Mucosa of descending colon (tissue), 3 donors: ENCODE measurements at regions not wholly inside any gene's neighbourhood (a gene's known extent, or its start where the extent isn't known, plus 50 kb on each side); places are given as distances from the start of the nearest gene placed in this dataset.

Source experiments
- ATAC-seq: fragments of 200-7000 bp; cut with Tn5 transposase; one replicate; pipeline ENCODE4 v1.9.1; 2020; ENCODE audit warnings: mild to moderate bottlenecking, moderate library complexity
- DNase-seq, 3 donors: peaks; one replicate each; pipeline ENCODE4 v3.0.0-alpha.2; 2020
- H3K36me3 ChIP-seq: fragments of 200-600 bp; one replicate; pipeline ENCODE4 v1.8.0; 2021; ENCODE audit warnings: low read depth, mild to moderate bottlenecking
- H3K4me1 ChIP-seq: fragments of 200-600 bp; one replicate; pipeline ENCODE4 v1.8.0; 2021; ENCODE audit warnings: low read depth, mild to moderate bottlenecking
- H3K4me3 ChIP-seq: fragments of 200-600 bp; one replicate; pipeline ENCODE4 v1.8.0; 2021; ENCODE audit warnings: mild to moderate bottlenecking
- H3K9me3 ChIP-seq: fragments of 200-600 bp; one replicate; pipeline ENCODE4 v1.8.0; 2021; ENCODE audit warnings: mild to moderate bottlenecking
- intact Hi-C, 2 donors: fragments of 100-400 bp; cut with DNase I in 1 of 2; cut with micrococcal nuclease in 1 of 2; formaldehyde crosslinking; loops; one replicate each; pipeline versions ENCODE4 v1.11.0 to v1.11.1; 2022; cut with DNase I, micrococcal nuclease
- TF ChIP-seq, protein P1 (sequence below): fragments of 200-600 bp; IDR thresholded peaks from one replicate; pipeline ENCODE4 v1.8.0; 2022; ENCODE audit warnings: antibody characterized with exemption, mild to moderate bottlenecking
- donor health status: DM: no; HTN: no; CAD: no; lungs with moderate emphysema.
- donor health status: DM: no; HTN: no; CAD: no.
- donor health status: DM: no; HTN: yes; CAD: no.

DNA sequence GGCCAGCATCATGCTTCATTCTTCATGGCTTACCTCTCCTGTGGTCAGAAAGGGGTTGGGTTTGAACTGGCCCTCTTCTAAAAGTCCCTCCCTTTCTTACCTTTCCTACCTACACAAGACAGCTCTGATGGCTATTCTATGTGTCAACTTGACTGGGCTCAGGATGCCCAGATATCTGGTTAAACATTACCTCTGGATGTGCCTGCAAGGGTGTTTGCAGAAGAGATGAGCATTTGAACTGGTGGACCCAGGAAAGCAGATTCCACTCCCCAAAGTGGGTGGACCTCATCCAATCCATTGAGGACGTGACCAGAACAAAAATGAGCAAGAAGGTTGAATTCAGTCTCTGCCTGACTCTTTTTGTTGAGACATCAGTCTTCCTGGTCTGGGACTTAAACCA is 79.0 kb upstream of the TCF7L2 start:
- Histone ChIP-seq H3K9me3 (peaks cover 5% of the 10 kb centered on the region), H3K36me3 (no peaks in the 10 kb centered on the region), H3K4me3 (no peak overlapping the region), H3K4me1 (no peaks in the 10 kb centered on the region)
- ATAC-seq (no peak), DNase-seq (no peak)
- TF ChIP-seq, protein P1, sequence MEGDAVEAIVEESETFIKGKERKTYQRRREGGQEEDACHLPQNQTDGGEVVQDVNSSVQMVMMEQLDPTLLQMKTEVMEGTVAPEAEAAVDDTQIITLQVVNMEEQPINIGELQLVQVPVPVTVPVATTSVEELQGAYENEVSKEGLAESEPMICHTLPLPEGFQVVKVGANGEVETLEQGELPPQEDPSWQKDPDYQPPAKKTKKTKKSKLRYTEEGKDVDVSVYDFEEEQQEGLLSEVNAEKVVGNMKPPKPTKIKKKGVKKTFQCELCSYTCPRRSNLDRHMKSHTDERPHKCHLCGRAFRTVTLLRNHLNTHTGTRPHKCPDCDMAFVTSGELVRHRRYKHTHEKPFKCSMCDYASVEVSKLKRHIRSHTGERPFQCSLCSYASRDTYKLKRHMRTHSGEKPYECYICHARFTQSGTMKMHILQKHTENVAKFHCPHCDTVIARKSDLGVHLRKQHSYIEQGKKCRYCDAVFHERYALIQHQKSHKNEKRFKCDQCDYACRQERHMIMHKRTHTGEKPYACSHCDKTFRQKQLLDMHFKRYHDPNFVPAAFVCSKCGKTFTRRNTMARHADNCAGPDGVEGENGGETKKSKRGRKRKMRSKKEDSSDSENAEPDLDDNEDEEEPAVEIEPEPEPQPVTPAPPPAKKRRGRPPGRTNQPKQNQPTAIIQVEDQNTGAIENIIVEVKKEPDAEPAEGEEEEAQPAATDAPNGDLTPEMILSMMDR = no peak
- intact Hi-C loops = no loop called here

GRCh38 chr10:112872728-112873127 is 77.3 kb upstream of the TCF7L2 start:
- no peak for DNase-seq
- Histone ChIP-seq H3K4me1 (peaks cover 5% of the 10 kb centered on the region), H3K36me3 (no peaks in the 10 kb centered on the region), H3K4me3 (no peak overlapping the region), H3K9me3 (peaks cover 5% of the 10 kb centered on the region)
- intact Hi-C loops = no loop called here
- TF ChIP-seq, protein P1 = no peak
- ATAC-seq = no peak

GRCh38 chr10:112873541-112873940 is 76.5 kb upstream of the TCF7L2 start:
- ATAC-seq (no peak), DNase-seq (no peak)
- peaks cover 5% of the 10 kb centered on the region for H3K9me3 ChIP-seq
- peaks cover 5% of the 10 kb centered on the region for H3K4me1 ChIP-seq
- H3K36me3 ChIP-seq = no peaks in the 10 kb centered on the region
- TF ChIP-seq, protein P1 = no peak
- intact Hi-C loops = no loop called here
- H3K4me3 ChIP-seq = no peak overlapping the region

DNA sequence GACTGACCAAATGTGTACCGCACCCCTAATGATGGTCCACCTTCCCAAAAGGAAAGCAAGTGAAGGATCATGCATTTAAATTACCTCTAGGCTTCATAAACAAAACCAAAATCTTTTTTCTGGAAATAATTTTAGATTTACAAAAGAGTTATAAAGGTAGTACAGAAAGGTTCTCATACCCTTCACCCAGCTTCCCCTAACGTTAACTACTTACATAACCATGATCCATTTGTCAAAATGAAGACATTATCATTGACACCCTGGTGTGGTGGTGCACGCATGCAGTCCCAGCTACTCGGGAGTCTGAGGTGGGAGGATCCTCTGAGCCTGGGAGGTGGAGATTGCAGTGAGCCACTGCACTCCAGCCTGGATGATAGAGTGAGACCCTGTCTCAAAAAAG is 75.1 kb upstream of the TCF7L2 start:
- intact Hi-C loops = no loop called here
- TF ChIP-seq, protein P1 = no peak
- DNase-seq = no peak

GRCh38 chr10:112875476-112876267 is 74.4 kb upstream of the TCF7L2 start:
- TF ChIP-seq, protein P1 = no peak
- DNase-seq (peak; percentile 38 to 60 (median 45)), ATAC-seq (peak; percentile 92)

More for the DNA sequence above, 75.1 kb upstream of the TCF7L2 start:
- Histone ChIP-seq H3K36me3 (no peaks in the 10 kb centered on the region), H3K4me3 (no peak overlapping the region), H3K9me3 (peaks cover 5% of the 10 kb centered on the region), H3K4me1 (peaks cover 5% of the 10 kb centered on the region)
- no peak for ATAC-seq

More at GRCh38 chr10:112875476-112876267, 74.4 kb upstream of the TCF7L2 start:
- Histone ChIP-seq H3K4me3 (no peak overlapping the region), H3K4me1 (peaks cover 5% of the 10 kb centered on the region), H3K36me3 (no peaks in the 10 kb centered on the region), H3K9me3 (peaks cover 5% of the 10 kb centered on the region)
- intact Hi-C loops = no loop called here
